Trophoblast cell (in vitro differentiated cells and primary cell): ENCODE measurements at regions not wholly inside any gene's neighbourhood (a gene's known extent, or its start where the extent isn't known, plus 50 kb on each side); places are given as distances from the start of the nearest gene placed in this dataset.

Experiments
- DNase-seq, 2 donors: peaks; one replicate each; pipeline ENCODE4 v3.0.0-alpha.2; 2016
- H2AFZ ChIP-seq: 2 replicates; pipeline ENCODE4 v1.6.1; 2013; ENCODE audit warnings: low read length, moderate library complexity, mild to moderate bottlenecking; ENCODE audit not compliant: insufficient read depth, poor library complexity
- H2AK5ac ChIP-seq: 2 replicates; pipeline ENCODE4 v1.6.1; 2013; ENCODE audit warnings: mild to moderate bottlenecking, low read length
- H2BK120ac ChIP-seq: 2 replicates; pipeline ENCODE4 v1.6.1; 2013; ENCODE audit warnings: low read length, mild to moderate bottlenecking, moderate library complexity; ENCODE audit not compliant: insufficient read depth, poor library complexity
- H2BK12ac ChIP-seq: 2 replicates; pipeline ENCODE4 v1.6.1; 2013; ENCODE audit warnings: mild to moderate bottlenecking, low read length, moderate library complexity
- H2BK5ac ChIP-seq: 2 replicates; pipeline ENCODE4 v1.6.1; 2013; ENCODE audit warnings: low read length, low read depth, moderate library complexity, mild to moderate bottlenecking; ENCODE audit not compliant: poor library complexity
- H3K14ac ChIP-seq: 2 replicates; pipeline ENCODE4 v1.6.1; 2013; ENCODE audit warnings: mild to moderate bottlenecking, low read length
- H3K18ac ChIP-seq: 2 replicates; pipeline ENCODE4 v1.6.1; 2013; ENCODE audit warnings: mild to moderate bottlenecking, low read length
- H3K23ac ChIP-seq: 2 replicates; pipeline ENCODE4 v1.6.1; 2013; ENCODE audit warnings: low read length
- H3K27ac ChIP-seq: 2 replicates; pipeline ENCODE4 v1.5.1; 2013; ENCODE audit warnings: low read depth, mild to moderate bottlenecking, inconsistent platforms, low read length, moderate library complexity
- H3K27me3 ChIP-seq: 2 replicates; pipeline ENCODE4 v1.6.1; 2013; ENCODE audit warnings: inconsistent platforms, mild to moderate bottlenecking, low read length, moderate library complexity; ENCODE audit not compliant: insufficient read depth
- H3K36me3 ChIP-seq, 2 experiments: 1 replicate in 1 of 2; 2 replicates in 1 of 2; pipeline ENCODE4 v1.6.1; 2013; ENCODE audit warnings: low read length in 2 of 2, mild to moderate bottlenecking in 2 of 2, moderate library complexity in 1 of 2; ENCODE audit not compliant: insufficient read depth in 2 of 2, control insufficient read depth in 1 of 2
- H3K4ac ChIP-seq: 2 replicates; pipeline ENCODE4 v1.6.1; 2013; ENCODE audit warnings: low read depth, mild to moderate bottlenecking, low read length, moderate library complexity
- H3K4me1 ChIP-seq, 2 experiments: 1 replicate in 1 of 2; 2 replicates in 1 of 2; pipeline ENCODE4 v1.6.1; 2013; ENCODE audit warnings: low read length in 2 of 2, mild to moderate bottlenecking in 2 of 2, moderate library complexity in 1 of 2; ENCODE audit not compliant: insufficient read depth in 2 of 2, control insufficient read depth in 1 of 2
- H3K4me2 ChIP-seq: 2 replicates; pipeline ENCODE4 v1.6.1; 2013; ENCODE audit warnings: inconsistent platforms, mild to moderate bottlenecking, low read length, moderate library complexity
- H3K4me3 ChIP-seq: 2 replicates; pipeline ENCODE4 v1.5.1; 2013; ENCODE audit warnings: mild to moderate bottlenecking, low read depth, low read length, inconsistent platforms
- H3K79me1 ChIP-seq: one replicate; pipeline ENCODE4 v1.6.1; 2013; ENCODE audit warnings: low read length
- H3K79me2 ChIP-seq: 2 replicates; pipeline ENCODE4 v1.6.1; 2013; ENCODE audit warnings: low read length, mild to moderate bottlenecking; ENCODE audit not compliant: control insufficient read depth, insufficient read depth, poor library complexity
- H3K9ac ChIP-seq: 2 replicates; pipeline ENCODE4 v1.6.1; 2013; ENCODE audit warnings: mild to moderate bottlenecking, low read length
- H3K9me3 ChIP-seq: 2 replicates; pipeline ENCODE4 v1.6.1; 2013; ENCODE audit warnings: low read depth, mild to moderate bottlenecking, control low read depth, inconsistent platforms, low read length; ENCODE audit not compliant: insufficient read depth
- H4K12ac ChIP-seq: 2 replicates; pipeline ENCODE4 v1.6.1; 2013; ENCODE audit warnings: low read depth, mild to moderate bottlenecking, low read length, moderate library complexity
- H4K8ac ChIP-seq: 2 replicates; pipeline ENCODE4 v1.6.1; 2013; ENCODE audit warnings: low read depth, mild to moderate bottlenecking, low read length, moderate library complexity
- H4K91ac ChIP-seq: one replicate; pipeline ENCODE4 v1.6.1; 2013; ENCODE audit warnings: low read depth, mild to moderate bottlenecking, low read length, moderate library complexity
- WGBS: extraction: QIAGEN DNeasy Blood & Tissue Kit; methylation state at CpG from one replicate; pipeline ENCODE4 v1.1.7; 2013; ENCODE audit warnings: missing lambda C conversion rate; ENCODE audit not compliant: insufficient read length, insufficient coverage; ENCODE audit errors: extremely low coverage; 5-methylcytosine and 5-hydroxymethylcytosine counted together

GRCh38 chr9:117596678-117597077, 107.5 kb upstream of the TLR4 start:
- no peak overlapping the region for H2BK120ac ChIP-seq
- H3K23ac ChIP-seq = no peak overlapping the region
- no peaks in the 10 kb centered on the region for H3K27me3 ChIP-seq
- H3K4me2 ChIP-seq = no peak overlapping the region
- H3K9me3 ChIP-seq = no peaks in the 10 kb centered on the region
- H2BK5ac ChIP-seq = no peak overlapping the region
- no peak overlapping the region for H2BK12ac ChIP-seq
- no peaks in the 10 kb centered on the region for H3K79me1 ChIP-seq
- H3K27ac ChIP-seq = no peak overlapping the region
- H3K4me3 ChIP-seq = no peak overlapping the region
- DNase-seq = no peak
- H3K14ac ChIP-seq = no peak overlapping the region
- no peak overlapping the region for H3K4ac ChIP-seq
- H4K91ac ChIP-seq = no peak overlapping the region
- no peaks in the 10 kb centered on the region for H3K36me3 ChIP-seq
- no CpG with 5 or more reads among the region's 2 CpGs for WGBS
- no peak overlapping the region for H2AFZ ChIP-seq
- H3K4me1 ChIP-seq = no peaks in the 10 kb centered on the region
- no peak overlapping the region for H4K8ac ChIP-seq
- H2AK5ac ChIP-seq = no peak overlapping the region
- H3K9ac ChIP-seq = no peak overlapping the region
- no peak overlapping the region for H4K12ac ChIP-seq
- H3K79me2 ChIP-seq = no peaks in the 10 kb centered on the region
- H3K18ac ChIP-seq = no peak overlapping the region

DNA sequence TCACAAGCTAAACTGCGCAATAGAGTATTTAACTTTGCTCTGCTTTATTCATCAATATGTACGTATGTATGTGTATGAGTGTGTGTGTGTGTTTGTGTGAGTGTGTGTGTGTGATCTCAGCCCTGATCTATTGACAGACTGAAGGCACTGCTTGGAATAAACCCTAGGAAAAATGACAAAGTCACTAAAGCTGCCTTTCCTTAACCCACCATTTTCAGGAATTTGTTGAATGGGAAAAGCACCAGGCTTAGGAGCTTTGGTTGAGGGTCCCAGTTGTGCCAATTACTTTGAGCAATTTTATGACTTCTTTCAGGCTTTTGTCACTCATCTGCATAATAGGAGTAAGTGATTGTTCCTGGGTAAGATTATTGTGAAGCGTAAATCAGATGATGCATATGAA, 108.6 kb upstream of the TLR4 start:
- Histone ChIP-seq H3K4ac (no peak overlapping the region), H3K4me1 (no peaks in the 10 kb centered on the region), H3K4me3 (no peak overlapping the region), H4K12ac (no peak overlapping the region), H2BK12ac (no peak overlapping the region), H3K36me3 (no peaks in the 10 kb centered on the region), H3K9me3 (no peaks in the 10 kb centered on the region), H2AK5ac (no peak overlapping the region), H2AFZ (no peak overlapping the region), H3K27me3 (no peaks in the 10 kb centered on the region), H3K27ac (no peak overlapping the region), H2BK120ac (no peak overlapping the region), H4K91ac (no peak overlapping the region), H3K4me2 (no peak overlapping the region), H4K8ac (no peak overlapping the region), H3K79me1 (no peaks in the 10 kb centered on the region), H3K79me2 (no peaks in the 10 kb centered on the region), H3K18ac (no peak overlapping the region), H3K23ac (no peak overlapping the region), H3K9ac (no peak overlapping the region), H3K14ac (no peak overlapping the region), H2BK5ac (no peak overlapping the region)
- WGBS = no CpG with 5 or more reads among the region's 3 CpGs
- no peak for DNase-seq

DNA sequence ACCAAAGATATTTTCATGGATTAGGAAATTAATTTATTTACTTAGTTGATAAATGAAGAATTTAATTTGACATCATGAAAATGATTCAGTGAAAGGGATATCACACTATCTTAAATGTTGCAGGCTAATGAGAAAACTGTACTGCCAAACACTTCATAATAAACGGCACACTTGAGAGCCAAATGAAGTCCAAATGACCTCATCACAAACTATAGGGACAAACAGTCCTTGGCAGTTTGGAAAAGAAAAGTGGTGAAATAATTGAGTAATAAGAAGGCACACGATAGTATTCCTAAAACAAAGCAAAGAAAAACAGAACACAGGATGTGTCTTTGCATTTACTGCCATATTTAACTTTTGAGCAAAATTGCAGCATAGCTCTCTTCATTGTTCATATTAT, 116.9 kb upstream of the TLR4 start:
- no peak overlapping the region for H4K12ac ChIP-seq
- no peaks in the 10 kb centered on the region for H3K9me3 ChIP-seq
- H3K27ac ChIP-seq = no peak overlapping the region
- H2BK120ac ChIP-seq = no peak overlapping the region
- H2AFZ ChIP-seq = no peak overlapping the region
- no peak overlapping the region for H2BK5ac ChIP-seq
- no CpG with 5 or more reads among the region's 2 CpGs for WGBS
- H3K27me3 ChIP-seq = no peaks in the 10 kb centered on the region
- H4K91ac ChIP-seq = no peak overlapping the region
- no peak overlapping the region for H2AK5ac ChIP-seq
- H3K18ac ChIP-seq = no peak overlapping the region
- H3K4ac ChIP-seq = no peak overlapping the region
- H4K8ac ChIP-seq = no peak overlapping the region
- no peak overlapping the region for H3K4me3 ChIP-seq
- H3K36me3 ChIP-seq = no peaks in the 10 kb centered on the region
- H3K23ac ChIP-seq = no peak overlapping the region
- no peak for DNase-seq
- H3K9ac ChIP-seq = no peak overlapping the region
- no peaks in the 10 kb centered on the region for H3K4me1 ChIP-seq
- no peak overlapping the region for H2BK12ac ChIP-seq
- no peaks in the 10 kb centered on the region for H3K79me1 ChIP-seq
- H3K4me2 ChIP-seq = no peak overlapping the region
- H3K14ac ChIP-seq = no peak overlapping the region
- no peaks in the 10 kb centered on the region for H3K79me2 ChIP-seq

DNA sequence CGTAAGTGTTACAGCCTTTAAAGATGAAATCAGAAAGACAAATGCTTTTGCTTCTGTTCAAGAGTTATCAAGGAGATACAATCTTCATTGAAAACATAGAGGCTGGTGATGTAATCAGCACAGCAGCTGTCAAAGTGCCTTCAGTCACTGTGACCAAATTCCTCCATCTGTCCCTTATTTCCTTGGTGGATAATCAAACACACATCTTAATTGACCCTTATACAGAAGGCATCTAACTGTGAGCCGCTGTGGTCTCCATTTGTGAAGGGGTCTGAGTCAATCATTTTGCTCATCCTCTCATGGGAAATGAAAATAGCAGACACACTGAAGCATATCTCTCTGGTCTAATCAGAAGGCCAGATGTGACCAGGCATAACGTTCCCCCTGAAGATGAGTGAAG, 130.1 kb upstream of the TLR4 start:
- H3K27me3 ChIP-seq = no peaks in the 10 kb centered on the region
- H3K79me2 ChIP-seq = no peaks in the 10 kb centered on the region
- no peak overlapping the region for H2BK120ac ChIP-seq
- no peaks in the 10 kb centered on the region for H3K79me1 ChIP-seq
- no peak overlapping the region for H3K9ac ChIP-seq
- no peak overlapping the region for H2BK5ac ChIP-seq
- H3K18ac ChIP-seq = no peak overlapping the region
- no peaks in the 10 kb centered on the region for H3K36me3 ChIP-seq
- H4K12ac ChIP-seq = no peak overlapping the region
- no peaks in the 10 kb centered on the region for H3K4me1 ChIP-seq
- H2AK5ac ChIP-seq = no peak overlapping the region
- peak in 1 of 2 donors; percentile 53 for DNase-seq
- no peak overlapping the region for H2BK12ac ChIP-seq
- no peak overlapping the region for H3K14ac ChIP-seq
- no peak overlapping the region for H3K4me2 ChIP-seq
- no peaks in the 10 kb centered on the region for H3K9me3 ChIP-seq
- WGBS = no CpG with 5 or more reads among the region's 3 CpGs
- H3K23ac ChIP-seq = no peak overlapping the region
- H2AFZ ChIP-seq = no peak overlapping the region
- H4K91ac ChIP-seq = no peak overlapping the region
- no peak overlapping the region for H3K4ac ChIP-seq
- H3K27ac ChIP-seq = no peak overlapping the region
- no peak overlapping the region for H4K8ac ChIP-seq
- H3K4me3 ChIP-seq = no peak overlapping the region
